GM18520 (cell line): ENCODE measurements at regions not wholly inside any gene's neighbourhood (a gene's known extent, or its start where the extent isn't known, plus 50 kb on each side); places are given as distances from the start of the nearest gene placed in this dataset.
"Not testable (repeated sequence)": the region's sequence is repeated elsewhere in the genome, so short reads cannot be mapped to it uniquely, and the experiment has no call there.

Source experiments
- ATAC-seq: cut with Tn5 transposase; IDR thresholded peaks from one replicate; pipeline ENCODE4 v1.9.1; 2021; ENCODE audit not compliant: unreplicated experiment

DNA sequence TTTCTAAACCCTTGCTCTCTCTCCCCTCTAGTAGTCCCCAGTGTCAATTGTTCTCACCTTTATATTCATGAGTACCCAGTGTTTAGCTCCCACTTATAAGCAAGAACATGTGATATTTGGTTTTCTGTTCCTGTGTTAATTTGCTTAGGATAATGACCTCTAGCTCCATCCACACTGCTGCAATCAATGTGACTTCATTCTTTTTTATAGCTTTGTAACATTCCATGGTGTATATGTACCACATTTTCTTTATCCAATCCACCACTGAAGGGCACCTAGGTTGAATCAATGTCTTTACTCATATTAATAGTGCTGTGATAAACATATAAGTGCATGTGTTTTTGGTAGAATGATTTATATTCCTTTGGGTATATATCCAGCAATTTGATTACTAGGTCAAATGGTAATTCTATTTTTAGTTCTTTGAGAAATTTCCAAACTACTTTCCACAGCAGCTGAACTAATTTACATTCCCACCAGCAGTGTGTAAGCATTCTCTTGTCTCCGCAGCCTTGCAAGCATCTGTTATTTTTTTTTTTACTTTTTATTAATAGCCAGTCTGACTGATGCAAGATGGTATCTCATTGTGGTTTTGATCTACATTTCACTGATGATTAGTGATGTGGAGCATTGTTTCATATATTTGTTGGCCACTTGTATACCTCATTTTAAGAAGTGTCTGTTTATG is 277.8 kb downstream of the LTN1 start:
- ATAC-seq: no peak

DNA sequence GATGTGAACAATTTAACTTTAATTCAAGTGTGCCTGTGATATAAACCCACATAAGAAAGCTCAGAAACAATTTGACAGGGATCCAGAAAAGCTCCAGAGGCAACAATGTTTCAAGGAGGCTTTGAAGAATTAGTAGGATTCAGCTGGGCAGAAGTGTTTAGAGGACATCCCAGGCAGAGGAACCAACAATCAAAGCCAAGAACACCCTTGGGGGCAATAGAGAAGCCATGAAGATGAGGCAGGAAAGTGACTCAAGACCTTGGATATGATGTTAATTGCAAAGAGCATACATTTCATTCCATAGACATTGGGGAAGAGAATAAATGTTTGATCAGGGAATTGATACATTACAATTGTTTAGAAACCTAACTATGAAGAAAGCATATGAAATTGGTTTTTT is 280.3 kb downstream of the LTN1 start:
- no peak for ATAC-seq

DNA sequence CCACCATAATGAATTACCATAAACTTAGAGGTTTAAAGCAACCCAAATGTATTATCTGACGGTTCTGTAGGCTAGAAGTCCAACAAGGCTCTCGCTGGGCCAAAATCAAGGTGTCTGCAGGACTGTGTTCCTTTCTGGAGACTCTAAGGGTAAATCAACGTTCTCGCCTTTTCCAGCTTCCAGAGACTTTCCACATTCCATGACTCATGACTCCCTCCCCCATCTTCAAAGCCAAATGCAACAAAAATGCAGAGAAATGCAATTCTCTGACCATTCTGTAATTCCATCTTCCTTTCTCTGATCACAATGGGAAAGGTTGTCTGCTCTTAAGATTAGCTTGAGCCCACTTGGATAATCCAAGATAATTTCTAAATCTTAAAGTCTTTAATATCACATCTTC is 287.1 kb downstream of the LTN1 start:
- ATAC-seq: no peak

DNA sequence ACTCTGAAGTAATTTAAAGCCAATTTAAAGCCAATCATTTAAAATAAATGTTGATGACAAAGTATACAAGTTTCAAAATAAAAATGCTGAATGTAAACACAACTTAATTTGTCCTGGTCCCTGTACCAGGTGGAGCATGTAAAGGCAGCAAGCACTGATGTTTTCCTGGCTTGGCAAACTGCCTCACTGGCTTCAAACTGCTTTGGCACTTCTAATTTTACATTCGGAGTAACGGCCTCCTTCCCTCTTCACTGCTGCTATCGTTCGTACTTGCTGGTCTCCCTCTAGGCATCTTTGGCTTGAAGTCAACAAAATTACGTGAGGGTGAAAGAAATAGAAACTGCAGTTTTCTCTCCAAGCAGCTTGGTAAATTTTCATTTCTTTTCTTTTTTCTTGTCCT is 287.9 kb downstream of the LTN1 start:
- ATAC-seq: no peak

DNA sequence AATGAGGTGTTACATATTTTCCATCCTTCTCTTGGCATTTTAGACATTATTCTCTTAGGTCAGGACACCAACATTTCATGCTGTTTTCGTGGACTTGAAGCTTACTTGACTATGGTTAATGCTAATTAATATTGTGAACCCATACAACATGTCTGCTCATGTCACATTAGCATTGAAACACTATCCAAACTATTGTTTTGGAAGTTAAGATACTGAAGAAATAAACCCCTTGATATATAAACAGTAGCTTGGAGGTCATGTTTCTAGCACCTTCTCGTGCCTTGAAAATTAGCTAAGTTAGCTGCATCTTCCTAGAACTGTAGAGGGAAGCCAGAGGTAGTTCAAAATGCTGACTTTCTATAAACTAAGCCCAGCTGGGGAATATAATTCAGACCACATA is 288.8 kb downstream of the LTN1 start:
- no peak for ATAC-seq

DNA sequence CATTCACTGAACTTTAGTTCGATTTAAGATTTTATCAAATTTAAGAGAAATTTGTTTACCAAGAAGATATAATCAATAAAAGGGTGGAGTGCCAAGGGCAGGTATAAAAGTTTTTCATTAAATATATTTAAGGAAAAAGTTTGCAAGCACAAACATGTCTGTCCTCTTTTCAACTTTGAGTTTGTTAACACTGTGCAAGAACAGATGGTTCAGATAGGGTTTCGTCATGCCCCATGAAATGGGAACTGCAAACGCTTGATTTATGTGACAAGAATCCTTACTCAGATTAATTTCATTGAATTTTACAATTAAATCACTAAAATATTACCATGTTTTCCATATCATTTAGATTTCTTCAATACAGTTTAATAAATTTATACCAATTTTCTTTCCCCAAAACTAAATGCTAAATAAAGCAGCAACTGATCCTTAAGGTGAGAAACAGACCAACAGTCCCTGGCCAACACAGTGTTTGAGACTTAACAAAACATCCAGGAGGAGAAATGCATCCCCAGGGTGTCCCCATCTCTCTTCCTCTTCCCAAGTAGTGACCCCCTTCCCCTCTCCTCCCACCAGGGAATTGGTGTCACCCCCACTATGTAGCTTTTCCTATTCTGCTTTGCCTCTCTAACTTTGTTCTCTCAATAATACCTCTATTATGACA is 292.9 kb downstream of the LTN1 start:
- no peak for ATAC-seq

DNA sequence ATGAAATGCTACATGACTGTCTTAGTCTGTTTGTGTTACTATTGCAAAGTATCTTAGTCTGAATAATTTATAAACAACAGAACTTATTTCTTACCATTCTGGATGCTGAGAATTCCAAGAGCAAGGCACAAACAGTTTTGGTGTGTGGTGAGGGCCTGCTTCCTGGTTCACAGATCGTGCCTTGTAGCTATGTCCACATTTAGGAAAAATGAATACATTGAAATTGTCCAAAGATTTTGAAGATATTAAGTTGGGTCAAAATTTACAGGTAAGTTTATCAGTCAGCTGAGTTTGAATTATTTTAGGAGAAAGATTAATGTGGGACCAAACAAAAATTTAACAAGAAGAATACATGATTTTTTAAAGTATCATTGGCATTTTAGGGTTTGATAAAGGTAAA is 293.5 kb downstream of the LTN1 start:
- ATAC-seq: no peak

DNA sequence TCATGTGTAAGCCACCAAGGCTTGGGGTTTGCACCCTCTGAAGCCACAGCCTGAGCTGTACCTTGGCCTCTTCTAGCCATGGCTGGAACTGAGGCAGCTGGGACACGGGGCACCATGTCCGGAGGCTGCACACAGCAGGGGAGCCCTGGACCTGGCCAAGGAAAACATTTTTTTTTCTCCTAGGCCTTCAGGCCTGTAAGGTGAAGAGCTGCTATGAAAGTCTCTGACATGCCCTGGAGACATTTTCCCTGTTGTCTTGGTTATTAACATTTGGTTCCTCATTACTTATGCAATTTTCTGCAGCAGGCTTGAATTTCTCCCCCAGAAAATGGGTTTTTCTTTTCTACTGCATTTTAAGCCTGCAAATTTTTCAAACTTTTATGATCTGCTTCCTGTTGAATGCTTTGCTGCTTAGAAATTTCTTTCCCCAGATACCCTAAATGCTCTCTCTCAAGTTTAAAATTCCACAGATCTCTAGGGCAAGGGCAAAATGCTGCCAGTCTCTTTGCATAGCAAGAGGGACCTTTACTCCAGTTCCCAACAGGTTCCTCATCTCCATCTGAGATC is 295.8 kb downstream of the LTN1 start:
- no peak for ATAC-seq

DNA sequence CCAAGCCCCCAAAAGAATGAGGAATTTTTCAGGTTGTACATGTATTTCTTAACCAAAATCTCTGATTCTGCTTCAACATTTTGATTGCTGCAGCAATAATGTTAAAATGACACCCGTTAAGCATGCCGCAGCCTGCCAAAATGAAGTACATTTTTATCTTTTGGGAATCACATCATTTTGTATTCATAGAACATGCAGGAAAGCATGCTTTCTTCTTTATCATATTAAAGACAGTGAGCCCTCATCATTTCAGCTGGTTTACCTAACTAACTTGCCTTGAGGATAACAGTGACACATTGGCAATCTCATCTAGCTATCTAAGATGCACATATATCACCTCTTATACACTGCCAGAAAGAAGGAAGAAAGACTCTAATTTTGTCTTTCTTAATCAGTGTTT is 299.2 kb downstream of the LTN1 start:
- no peak for ATAC-seq

DNA sequence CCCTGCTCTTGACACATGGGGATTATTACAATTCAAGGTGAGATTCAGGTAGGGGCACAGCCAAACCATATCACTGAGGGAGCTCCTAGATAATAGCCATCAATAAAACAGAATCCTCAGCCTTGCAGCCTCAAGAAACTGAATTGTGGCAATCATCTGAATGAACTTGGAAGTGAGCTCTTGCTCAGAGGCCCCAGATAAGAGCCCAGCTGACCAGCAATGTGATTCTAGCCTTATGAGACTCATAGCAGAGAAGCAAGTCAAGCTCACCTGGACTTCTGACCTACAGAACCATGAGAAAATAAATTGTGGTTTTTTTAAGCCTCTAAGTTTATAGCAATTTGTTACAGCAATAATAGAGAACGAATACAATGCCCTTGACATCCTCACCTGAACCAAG is 302.5 kb downstream of the LTN1 start:
- ATAC-seq: no peak

DNA sequence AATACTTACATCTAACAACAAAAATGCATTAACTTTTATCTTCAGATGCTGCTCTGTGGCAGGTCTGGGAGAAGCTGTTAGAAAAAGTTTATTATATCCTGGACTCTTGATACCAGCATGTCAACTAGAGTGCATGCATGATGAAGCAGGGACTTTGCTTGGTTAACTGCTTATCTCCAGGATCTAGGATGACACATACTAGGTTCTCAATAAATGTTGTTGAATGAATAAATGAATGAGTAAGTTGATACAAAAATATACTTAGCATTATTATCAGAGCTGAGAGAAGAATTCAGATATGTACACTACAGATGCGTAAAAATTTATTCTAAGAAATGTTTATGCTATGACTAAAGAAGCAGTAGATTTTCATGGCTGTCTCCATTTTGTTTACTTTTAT is 304.3 kb downstream of the LTN1 start:
- no peak for ATAC-seq

DNA sequence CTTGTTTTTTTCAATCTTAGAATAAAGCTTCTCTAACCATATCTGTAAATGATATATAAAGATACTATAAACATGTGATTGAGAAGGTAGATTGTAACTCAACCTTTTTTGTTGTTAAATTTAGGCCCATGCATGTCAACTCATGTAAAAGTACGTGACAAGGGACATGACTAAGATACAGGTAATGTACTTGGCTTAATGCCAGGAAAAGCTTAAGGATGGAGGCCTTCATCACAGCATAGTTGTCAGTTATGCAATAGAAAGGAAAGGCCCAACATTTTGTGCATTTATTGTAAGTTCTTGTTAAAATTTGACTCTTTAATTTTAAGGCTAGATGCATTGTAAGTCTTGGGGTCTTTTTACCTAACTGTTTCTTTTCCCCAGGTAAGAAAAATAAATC is 305.1 kb downstream of the LTN1 start:
- ATAC-seq: no peak

DNA sequence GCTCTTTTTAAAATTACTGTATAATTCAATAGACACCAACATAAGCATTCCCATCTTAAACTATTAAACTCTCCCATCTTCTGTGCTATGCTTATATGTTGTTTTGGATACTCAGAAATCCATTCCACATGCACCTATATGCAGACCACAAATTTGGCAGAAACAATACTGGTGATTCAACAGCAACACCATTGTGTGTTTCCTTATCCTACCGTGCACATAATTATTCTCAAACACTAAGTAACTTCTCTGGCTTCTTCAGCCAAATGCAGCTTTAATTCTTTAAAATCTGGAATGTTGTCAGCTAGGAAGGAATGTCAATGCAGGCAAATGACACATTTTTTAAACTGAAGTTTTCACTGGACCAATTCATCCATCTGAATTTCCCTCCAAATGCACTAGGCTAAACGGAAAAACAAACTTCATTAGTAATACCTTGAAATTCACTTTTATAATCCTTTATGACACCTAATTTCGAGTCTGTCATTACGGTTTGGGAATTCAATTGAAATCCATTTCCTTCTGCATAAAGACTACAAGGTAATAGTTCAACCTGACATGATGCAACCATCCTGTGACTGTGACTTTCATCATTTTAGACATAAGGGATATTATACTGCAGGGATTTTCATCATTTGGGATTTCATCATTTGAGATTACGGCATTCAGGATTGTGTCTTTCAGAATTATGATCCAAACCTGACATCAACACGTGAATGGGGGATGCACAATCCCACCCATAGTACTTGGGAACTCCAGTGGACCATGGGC is 308.5 kb downstream of the LTN1 start:
- ATAC-seq: no peak

DNA sequence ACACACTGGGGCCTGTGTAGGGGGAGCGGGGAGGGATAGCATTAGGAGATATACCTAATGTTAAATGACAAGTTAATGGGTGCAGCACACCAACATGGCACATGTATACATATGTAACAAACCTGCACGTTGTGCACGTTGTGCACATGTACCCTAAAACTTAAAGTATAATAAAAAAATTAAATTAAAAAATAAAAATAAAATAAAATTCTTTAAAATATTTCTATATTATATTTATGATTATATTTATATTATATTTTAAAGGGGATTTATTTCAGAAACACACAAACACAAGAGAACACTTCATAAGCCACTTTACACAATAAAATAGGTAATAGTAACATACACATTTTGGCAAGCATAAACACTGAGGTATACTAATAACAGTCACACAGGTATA is 309.8 kb downstream of the LTN1 start:
- ATAC-seq: not testable (repeated sequence)

DNA sequence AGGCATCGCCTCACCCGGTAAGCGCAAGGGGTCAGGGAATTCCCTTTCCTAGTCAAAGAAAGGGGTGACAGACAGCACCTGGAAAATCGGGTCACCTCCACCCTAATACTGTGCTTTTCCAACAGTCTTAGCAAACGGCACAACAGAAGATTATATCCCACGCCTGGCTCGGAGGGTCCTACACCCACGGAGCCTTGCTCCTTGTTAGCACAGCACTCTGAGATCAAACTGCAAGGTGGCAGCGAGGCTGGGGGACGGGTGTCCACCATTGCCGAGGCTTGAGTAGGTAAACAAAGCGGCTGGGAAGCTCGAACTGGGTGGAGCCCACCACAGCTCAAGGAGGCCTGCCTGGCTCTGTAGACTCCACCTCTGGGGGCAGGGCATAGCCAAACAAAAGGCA is 315.6 kb downstream of the LTN1 start:
- ATAC-seq: not testable (repeated sequence)

DNA sequence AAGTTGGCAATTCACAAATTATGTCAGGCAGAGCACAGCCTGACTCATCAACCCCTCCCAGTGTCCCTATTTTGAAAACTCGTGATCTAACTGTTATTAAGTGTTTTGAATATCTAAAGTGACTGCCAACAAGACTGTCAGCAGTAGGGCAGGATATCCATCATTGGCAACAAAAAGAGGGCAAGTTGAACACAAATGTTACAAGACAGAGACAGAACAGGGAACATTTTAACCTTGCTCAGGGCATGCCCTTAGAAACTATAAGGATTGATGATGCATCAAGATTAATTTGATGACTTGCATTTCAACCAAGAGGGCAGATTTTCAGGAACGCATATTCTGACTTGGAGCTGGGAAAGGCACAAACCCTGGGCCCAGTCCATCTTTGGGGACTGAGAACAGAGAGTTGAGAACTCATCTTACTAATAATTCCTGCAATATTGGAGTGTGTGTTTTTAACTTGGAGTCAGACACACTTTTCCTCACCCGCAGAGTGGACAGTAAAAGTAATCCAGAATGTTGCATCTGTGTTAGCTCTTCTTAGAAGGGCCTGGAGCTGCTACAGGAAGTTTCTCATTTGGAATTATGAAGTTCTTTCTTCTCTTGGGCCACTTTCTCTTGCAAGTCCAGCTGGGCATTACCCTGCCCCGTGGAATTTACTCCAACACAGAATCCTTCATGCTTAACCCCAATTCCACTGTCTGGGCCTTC is 317.2 kb downstream of the LTN1 start:
- no peak for ATAC-seq

DNA sequence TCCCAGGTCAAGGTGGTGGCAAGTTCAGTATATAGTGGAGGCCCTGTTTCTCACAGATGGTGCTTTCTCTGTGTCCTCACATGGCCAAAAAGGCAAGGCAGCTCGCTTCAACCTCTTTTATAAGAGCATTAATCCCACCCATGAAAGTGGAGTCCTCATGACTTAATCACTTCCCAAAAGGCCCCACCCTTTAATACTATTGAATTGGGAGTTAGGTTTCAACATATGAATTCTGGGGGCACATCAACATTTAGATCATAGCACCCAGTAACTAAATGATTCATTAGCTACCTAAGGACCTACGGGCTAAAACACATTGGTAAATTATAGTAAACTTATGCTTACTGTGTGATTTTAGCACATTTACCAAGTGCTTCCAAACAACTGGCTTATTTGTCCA is 317.9 kb downstream of the LTN1 start:
- no peak for ATAC-seq

DNA sequence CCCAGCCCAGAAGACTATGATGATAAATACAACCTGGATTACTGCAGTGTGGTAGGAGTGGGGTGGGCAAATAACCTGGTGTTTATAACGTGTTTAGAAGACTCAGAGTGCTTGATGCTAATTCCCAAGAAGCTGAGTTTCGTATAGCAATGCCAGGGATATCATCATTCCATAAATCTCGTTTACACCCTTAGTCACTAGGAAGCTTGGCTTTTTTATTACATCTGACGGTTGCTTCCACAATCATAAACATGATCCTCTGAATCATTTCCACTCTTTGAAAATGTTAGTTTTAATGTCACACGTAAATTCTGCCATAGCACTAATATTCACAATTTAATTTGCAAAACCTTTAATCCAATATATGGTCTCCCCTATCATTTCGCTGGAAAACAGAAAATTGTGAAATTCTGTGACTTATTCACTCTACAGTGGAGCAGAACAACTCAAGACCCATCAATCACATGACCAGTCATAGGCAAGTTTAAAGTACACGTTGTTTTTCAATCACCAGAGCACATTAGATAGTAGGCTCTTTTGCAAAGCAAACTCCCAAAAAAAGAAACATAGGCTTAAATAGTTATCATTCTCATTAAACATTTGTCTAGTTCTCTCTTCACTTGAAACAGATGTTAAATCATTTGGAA is 321.0 kb downstream of the LTN1 start:
- ATAC-seq: no peak

DNA sequence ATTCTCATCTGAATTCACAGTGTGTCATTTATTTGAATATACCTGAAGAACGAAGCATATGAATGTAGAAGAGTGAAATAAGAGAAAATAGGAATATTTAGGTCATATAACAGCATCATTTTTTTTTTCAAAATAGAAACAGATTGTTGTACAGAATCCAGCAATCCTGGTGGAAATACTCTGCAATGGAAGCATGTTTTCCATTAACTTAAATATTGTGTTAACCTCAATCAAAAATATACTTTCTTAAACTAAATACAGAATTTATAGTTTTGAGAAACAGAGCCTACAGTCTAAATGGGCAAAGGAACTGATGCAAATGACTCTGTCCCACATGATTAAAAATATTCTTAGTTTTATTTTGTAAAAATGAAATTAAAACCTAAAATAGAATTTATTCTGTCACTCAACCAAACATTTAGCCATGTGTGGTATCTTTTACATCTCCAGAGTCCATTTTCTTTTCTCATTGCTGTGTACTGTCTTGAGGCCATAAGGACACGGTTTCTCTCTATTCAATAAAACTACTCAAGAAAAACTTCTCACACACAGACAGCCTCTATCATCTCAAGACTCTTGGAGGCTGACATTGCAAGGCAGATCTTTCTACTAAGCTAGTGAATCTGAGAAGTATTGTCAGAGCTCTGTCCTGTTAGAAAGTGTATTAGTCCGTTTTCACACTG is 322.6 kb downstream of the LTN1 start:
- no peak for ATAC-seq

DNA sequence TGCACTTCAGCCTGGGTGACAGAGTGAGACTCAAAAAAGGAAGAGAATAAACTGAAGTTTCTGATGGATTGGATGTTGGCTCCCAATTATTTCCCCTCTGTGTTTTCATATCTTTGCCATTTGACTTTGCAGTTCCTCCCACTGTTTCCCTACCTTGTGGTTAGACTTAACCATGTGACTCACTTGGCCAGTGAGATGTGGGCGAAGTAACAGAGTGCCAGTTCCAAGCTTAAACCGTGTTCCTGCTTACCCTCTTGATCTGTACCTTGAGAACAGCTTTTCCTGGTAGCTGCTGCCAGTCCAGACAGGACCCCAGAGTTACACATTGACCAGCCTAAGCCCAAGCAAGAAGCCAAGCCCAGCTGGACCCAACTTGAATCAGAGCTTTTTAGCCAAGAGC is 323.4 kb downstream of the LTN1 start:
- ATAC-seq: no peak
